Astrocyte of the cerebellum (primary cell): ENCODE measurements at regions not wholly inside any gene's neighbourhood (a gene's known extent, or its start where the extent isn't known, plus 50 kb on each side); places are given as distances from the start of the nearest gene placed in this dataset.

Source experiments
- DNase-seq: peaks from one replicate; pipeline ENCODE4 v3.0.0-alpha.2; 2011; ENCODE audit warnings: low read depth
- H3K4me3 ChIP-seq: 2 replicates; pipeline ENCODE4 v1.5.1; 2011; ENCODE audit warnings: mild to moderate bottlenecking, low read depth, low read length, moderate library complexity
- CTCF ChIP-seq: IDR thresholded peaks from 2 replicates; pipeline ENCODE4 v1.5.1; 2012; ENCODE audit warnings: low read length, low read depth, moderate library complexity, mild to moderate bottlenecking; ENCODE audit errors: missing control alignments
- in situ Hi-C: cut with HindIII; loops from 2 replicates; pipeline ENCODE4 v1.10.0; 2017; ENCODE audit warnings: low sequenced_read_pairs

DNA sequence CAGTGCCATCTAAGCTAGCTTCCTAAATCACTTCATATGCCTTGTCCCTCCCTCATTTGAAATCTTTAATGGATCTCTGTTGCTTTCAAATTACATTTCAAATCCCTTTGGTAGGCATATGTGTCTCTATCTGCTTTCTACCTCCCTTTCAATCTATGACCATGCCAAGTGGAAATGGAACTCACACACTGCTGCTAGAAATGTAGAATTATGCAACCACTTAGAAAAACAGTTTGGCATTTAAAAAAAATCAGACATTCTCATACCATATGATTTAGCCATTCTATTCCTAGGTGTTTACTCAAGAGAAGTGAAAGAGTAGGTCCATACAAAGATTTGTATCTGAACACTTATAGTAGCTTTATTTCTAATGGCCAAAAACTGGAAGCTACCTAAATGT lies 413.5 kb upstream of the INTU start:
- no peak for DNase-seq
- TF ChIP-seq CTCF, result no peak
- no peak overlapping the region for H3K4me3 ChIP-seq
- in situ Hi-C loops, result no loop called here

DNA sequence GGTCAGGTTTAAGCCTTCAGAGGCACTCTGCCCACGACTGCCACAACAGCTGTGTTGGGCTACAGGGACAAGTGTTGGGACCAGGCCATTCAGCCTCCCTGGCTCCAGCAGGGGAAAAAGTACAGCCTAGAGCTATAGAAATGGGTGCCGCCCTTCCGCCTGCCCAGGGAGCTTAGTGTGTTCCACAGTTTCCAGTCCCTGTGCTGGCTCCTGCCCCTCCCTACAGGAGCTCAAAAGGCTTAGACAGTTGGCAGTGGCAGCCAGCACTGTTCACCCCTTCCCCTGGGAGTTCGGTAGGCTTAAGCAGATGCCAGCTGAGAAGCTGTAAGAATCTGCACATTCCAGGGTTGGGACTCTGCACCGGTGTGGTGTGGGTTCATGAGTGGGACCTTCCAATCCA lies 408.2 kb upstream of the INTU start:
- TF ChIP-seq CTCF, result no peak
- in situ Hi-C loops, result no loop called here
- H3K4me3 ChIP-seq, result no peak overlapping the region
- no peak for DNase-seq

GRCh38 chr4:127229855-127230608 lies 402.7 kb upstream of the INTU start:
- TF ChIP-seq CTCF, result no peak
- no peak overlapping the region for H3K4me3 ChIP-seq
- DNase-seq, result no peak
- in situ Hi-C loops, result no loop called here

DNA sequence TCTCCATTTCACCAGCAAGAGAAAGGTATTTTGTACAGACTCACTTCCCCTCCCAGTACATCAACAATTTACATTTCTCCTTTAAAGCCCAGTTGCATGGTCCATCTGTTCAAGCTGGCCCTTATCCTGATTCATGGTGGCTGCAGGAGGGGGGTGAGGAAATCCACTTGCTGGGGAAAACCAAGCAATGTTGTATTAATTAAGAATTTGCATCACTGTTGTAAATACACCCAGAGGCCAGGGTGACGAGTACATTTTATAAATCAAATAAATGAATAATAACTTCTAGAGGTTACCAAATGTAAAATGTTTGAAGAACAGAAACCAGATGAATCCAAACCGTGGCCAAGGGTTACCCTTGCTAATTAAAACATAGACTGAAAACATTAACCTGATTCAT lies 395.9 kb upstream of the INTU start:
- DNase-seq, result no peak
- in situ Hi-C loops, result no loop called here
- no peak for TF ChIP-seq CTCF
- H3K4me3 ChIP-seq, result no peak overlapping the region

DNA sequence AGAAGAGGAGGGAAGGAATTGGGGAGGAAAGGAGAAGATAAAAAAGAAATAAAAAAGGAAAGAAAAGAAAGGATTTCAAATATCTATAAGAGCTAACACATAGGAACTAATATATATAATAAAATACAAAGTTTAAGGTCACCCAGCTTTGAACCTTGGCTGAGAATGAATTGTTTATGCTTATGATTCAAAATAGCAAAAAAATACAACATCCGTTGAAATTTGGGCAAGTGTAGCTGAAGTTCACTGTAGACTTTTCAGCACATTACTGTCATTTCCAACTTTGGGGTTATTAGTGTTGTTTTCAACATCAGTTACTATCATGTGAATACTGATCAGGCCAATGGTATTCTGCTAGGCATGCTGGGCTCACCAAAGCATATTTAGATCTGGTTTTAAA lies 395.2 kb upstream of the INTU start:
- DNase-seq, result no peak

DNA sequence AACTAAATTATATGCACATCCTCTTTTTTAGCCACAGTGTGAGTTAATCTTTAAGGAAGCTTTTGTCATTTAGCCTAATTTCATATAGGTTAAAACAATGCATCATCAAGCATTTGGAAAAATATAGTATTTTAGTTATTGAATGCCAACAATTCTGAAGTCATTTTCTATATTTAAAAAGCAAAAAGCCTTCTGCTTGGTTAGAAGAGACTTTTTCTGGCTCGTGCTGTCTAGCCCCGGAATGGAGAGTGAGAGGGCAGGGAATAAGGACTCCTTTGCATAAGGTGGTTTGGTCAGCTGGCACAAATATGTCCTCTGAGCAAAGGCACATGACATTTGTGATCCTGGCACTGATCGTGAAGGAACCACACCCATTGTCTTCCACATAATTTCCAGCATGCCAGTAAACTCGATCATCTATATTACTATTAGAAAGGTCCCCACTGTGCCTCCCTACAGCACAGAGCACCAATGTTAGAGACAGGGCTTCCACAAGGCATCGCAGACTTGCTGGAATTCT lies 393.7 kb upstream of the INTU start:
- in situ Hi-C loops, result no loop called here
- no peak for TF ChIP-seq CTCF
- H3K4me3 ChIP-seq, result no peak overlapping the region
- DNase-seq, result no peak

More for the DNA sequence above, 395.2 kb upstream of the INTU start:
- in situ Hi-C loops, result no loop called here
- H3K4me3 ChIP-seq, result no peak overlapping the region
- no peak for TF ChIP-seq CTCF
